ENCODE measurements at regions not wholly inside any gene's neighbourhood (a gene's known extent, or its start where the extent isn't known, plus 50 kb on each side); places are given as distances from the start of the nearest gene placed in this dataset.

GRCh38 chr4:38461342-38461741, 202.7 kb upstream of the KLF3 start:
- no peaks in the 10 kb centered on the region for H3K36me3 ChIP-seq (ENCODE audit: control insufficient read depth, insufficient read depth, low read length)
- 80% methylated on average over 1 of the region's 7 CpGs for WGBS (ENCODE audit: insufficient coverage, low lambda C conversion rate)
- H3K9me3 ChIP-seq (ENCODE audit: control insufficient read depth, low read depth, low read length) = no peaks in the 10 kb centered on the region
- no peaks in the 10 kb centered on the region for H3K27me3 ChIP-seq (ENCODE audit: control insufficient read depth, insufficient read depth, low read length)
- H3K27ac ChIP-seq (ENCODE audit: low read length) = no peak overlapping the region
- peaks cover 1% of the 10 kb centered on the region for H3K4me1 ChIP-seq (ENCODE audit: control insufficient read depth, insufficient read depth, low read length)
- DNase-seq = no peak
- no peak overlapping the region for H3K4me3 ChIP-seq (ENCODE audit: low read length)

DNA sequence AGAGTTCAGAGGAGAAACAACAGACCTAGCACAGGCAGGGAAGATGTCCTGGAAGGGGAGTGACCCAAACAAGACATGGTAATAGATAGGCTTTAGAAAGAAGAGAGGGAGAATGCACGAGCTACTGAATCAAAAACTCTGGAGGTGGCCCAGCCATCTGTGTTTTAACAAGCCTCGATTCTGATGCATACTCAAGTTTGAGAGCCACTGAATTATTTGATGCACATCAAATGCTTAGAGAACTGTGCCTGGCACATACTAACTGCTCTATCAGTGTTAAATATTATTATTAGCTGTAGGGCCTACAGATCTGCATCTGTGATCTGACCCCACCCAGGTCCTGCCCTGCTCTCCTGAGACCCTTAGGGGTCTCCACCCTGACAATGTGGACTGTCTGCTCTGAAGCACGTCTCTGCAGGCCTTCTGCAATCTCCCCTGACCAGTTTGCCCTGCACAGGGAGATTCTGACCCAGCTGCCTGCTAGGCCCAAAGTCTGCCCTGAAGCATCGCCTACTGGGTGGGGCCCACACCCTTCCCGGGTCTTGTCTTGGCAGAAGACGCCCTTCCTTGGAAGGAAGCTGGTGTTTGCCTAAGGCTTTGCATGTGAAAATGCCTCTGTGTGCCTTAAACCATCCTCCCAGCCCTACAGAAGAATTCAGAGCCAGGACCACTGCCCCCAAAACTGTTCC, 201.5 kb upstream of the KLF3 start:
- Histone ChIP-seq H3K27me3 (ENCODE audit: control insufficient read depth, insufficient read depth, low read length) (no peaks in the 10 kb centered on the region), H3K4me1 (ENCODE audit: control insufficient read depth, insufficient read depth, low read length) (no peaks in the 10 kb centered on the region), H3K4me3 (ENCODE audit: low read length) (no peak overlapping the region), H3K9me3 (ENCODE audit: control insufficient read depth, low read depth, low read length) (no peaks in the 10 kb centered on the region), H3K36me3 (ENCODE audit: control insufficient read depth, insufficient read depth, low read length) (no peaks in the 10 kb centered on the region), H3K27ac (ENCODE audit: low read length) (no peak overlapping the region)
- 83% methylated on average over 1 of the region's 6 CpGs for WGBS (ENCODE audit: insufficient coverage, low lambda C conversion rate)
- peak in 1 of 2 donors; percentile 58 for DNase-seq

DNA sequence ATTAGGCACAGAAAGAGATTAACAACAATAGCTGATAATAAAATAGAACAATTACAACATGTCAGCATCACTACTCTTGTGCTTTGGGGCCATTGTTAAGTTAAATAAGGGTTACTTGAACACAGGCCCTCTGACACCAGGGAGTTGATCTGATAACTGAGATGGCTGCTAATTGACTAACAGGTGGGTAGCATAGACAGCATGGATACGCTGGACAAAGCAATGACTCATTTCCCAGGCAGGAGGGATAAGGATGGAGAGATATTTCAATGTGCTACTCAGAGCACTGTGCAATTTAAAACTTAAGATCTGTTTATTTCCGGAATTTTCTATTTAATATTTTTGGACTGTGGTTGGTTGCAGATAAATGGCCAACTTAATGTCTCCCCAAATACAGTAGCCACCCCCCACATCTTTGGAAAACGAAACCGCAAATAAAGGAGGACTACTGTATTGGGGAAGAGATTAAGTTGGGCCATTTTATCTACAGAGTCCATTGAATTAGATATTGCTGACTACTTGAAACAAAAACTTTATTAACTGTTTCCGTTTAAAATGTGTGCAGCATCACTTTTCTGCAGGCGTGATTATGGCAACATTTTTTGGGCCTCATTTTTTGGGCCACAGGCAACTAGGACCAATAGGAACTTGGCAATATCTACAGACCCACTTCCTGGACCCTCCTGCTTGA, 200.6 kb upstream of the KLF3 start:
- Histone ChIP-seq H3K27me3 (ENCODE audit: control insufficient read depth, insufficient read depth, low read length) (no peaks in the 10 kb centered on the region), H3K4me3 (ENCODE audit: low read length) (no peak overlapping the region), H3K4me1 (ENCODE audit: control insufficient read depth, insufficient read depth, low read length) (no peaks in the 10 kb centered on the region), H3K27ac (ENCODE audit: low read length) (no peak overlapping the region), H3K36me3 (ENCODE audit: control insufficient read depth, insufficient read depth, low read length) (no peaks in the 10 kb centered on the region), H3K9me3 (ENCODE audit: control insufficient read depth, low read depth, low read length) (no peaks in the 10 kb centered on the region)
- DNase-seq = no peak
- 80% methylated on average over 1 of the region's 6 CpGs for WGBS (ENCODE audit: insufficient coverage, low lambda C conversion rate)

- no peaks in the 10 kb centered on the region for H3K27me3 ChIP-seq (ENCODE audit: control insufficient read depth, insufficient read depth, low read length)
- WGBS (ENCODE audit: insufficient coverage, low lambda C conversion rate) = no CpG with 5 or more reads among the region's 4 CpGs
- no peak for DNase-seq
- peaks cover 3% of the 10 kb centered on the region for H3K4me1 ChIP-seq (ENCODE audit: control insufficient read depth, insufficient read depth, low read length)
- no peak overlapping the region for H3K4me3 ChIP-seq (ENCODE audit: low read length)
- H3K27ac ChIP-seq (ENCODE audit: low read length) = no peak overlapping the region
- no peaks in the 10 kb centered on the region for H3K36me3 ChIP-seq (ENCODE audit: control insufficient read depth, insufficient read depth, low read length)
- H3K9me3 ChIP-seq (ENCODE audit: control insufficient read depth, low read depth, low read length) = no peaks in the 10 kb centered on the region
Observed at GRCh38 chr4:38464328-38464727, 199.7 kb upstream of the KLF3 start.

GRCh38 chr4:38466401-38466800, 197.6 kb upstream of the KLF3 start:
- DNase-seq = no peak
- peaks cover 6% of the 10 kb centered on the region for H3K4me1 ChIP-seq (ENCODE audit: control insufficient read depth, insufficient read depth, low read length)
- no peaks in the 10 kb centered on the region for H3K9me3 ChIP-seq (ENCODE audit: control insufficient read depth, low read depth, low read length)
- whole genome bisulfite sequencing (ENCODE audit: insufficient coverage, low lambda C conversion rate) = no CpG with 5 or more reads among the region's 1 CpG
- H3K4me3 ChIP-seq (ENCODE audit: low read length) = no peak overlapping the region
- H3K36me3 ChIP-seq (ENCODE audit: control insufficient read depth, insufficient read depth, low read length) = no peaks in the 10 kb centered on the region
- H3K27me3 ChIP-seq (ENCODE audit: control insufficient read depth, insufficient read depth, low read length) = no peaks in the 10 kb centered on the region
- H3K27ac ChIP-seq (ENCODE audit: low read length) = no peak overlapping the region

DNA sequence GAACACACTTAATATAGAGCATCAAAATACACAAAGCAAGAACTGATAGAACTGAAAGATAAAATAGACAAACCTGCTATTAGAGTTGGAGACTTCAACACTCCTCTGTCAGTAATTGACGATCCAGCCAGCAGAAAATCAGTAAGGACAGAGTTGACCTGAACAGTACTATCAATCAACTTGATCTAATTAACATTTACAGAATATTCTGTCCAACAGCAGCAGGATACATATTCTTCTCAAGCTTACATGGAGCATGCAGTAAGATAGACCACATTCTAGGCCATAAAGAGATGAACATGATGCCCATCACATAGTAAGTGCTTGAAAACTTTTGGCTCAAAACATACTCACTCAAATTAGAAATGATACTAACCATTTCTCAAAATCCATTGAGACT, 196.7 kb upstream of the KLF3 start:
- Histone ChIP-seq H3K9me3 (ENCODE audit: control insufficient read depth, low read depth, low read length) (no peaks in the 10 kb centered on the region), H3K27me3 (ENCODE audit: control insufficient read depth, insufficient read depth, low read length) (no peaks in the 10 kb centered on the region), H3K36me3 (ENCODE audit: control insufficient read depth, insufficient read depth, low read length) (no peaks in the 10 kb centered on the region), H3K4me1 (ENCODE audit: control insufficient read depth, insufficient read depth, low read length) (peaks cover 6% of the 10 kb centered on the region), H3K4me3 (ENCODE audit: low read length) (no peak overlapping the region), H3K27ac (ENCODE audit: low read length) (no peak overlapping the region)
- no peak for DNase-seq
- WGBS (ENCODE audit: insufficient coverage, low lambda C conversion rate) = no CpG with 5 or more reads among the region's 1 CpG

GRCh38 chr4:38468339-38468866, 195.6 kb upstream of the KLF3 start:
- H3K27ac ChIP-seq (ENCODE audit: low read length) = no peak overlapping the region
- DNase-seq = no peak
- H3K27me3 ChIP-seq (ENCODE audit: control insufficient read depth, insufficient read depth, low read length) = no peaks in the 10 kb centered on the region
- peaks cover 6% of the 10 kb centered on the region for H3K4me1 ChIP-seq (ENCODE audit: control insufficient read depth, insufficient read depth, low read length)
- no peak overlapping the region for H3K4me3 ChIP-seq (ENCODE audit: low read length)
- WGBS (ENCODE audit: insufficient coverage, low lambda C conversion rate) = no CpG with 5 or more reads among the region's 3 CpGs
- H3K9me3 ChIP-seq (ENCODE audit: control insufficient read depth, low read depth, low read length) = no peaks in the 10 kb centered on the region
- no peaks in the 10 kb centered on the region for H3K36me3 ChIP-seq (ENCODE audit: control insufficient read depth, insufficient read depth, low read length)

- H3K27me3 ChIP-seq (ENCODE audit: control insufficient read depth, insufficient read depth, low read length) = no peaks in the 10 kb centered on the region
- no CpG with 5 or more reads among the region's 3 CpGs for WGBS (ENCODE audit: insufficient coverage, low lambda C conversion rate)
- no peak overlapping the region for H3K4me3 ChIP-seq (ENCODE audit: low read length)
- DNase-seq = peak in 1 of 2 donors; percentile 34
- H3K27ac ChIP-seq (ENCODE audit: low read length) = peak overlapping the region; percentile 27
- peaks cover 6% of the 10 kb centered on the region for H3K4me1 ChIP-seq (ENCODE audit: control insufficient read depth, insufficient read depth, low read length)
- H3K9me3 ChIP-seq (ENCODE audit: control insufficient read depth, low read depth, low read length) = no peaks in the 10 kb centered on the region
- H3K36me3 ChIP-seq (ENCODE audit: control insufficient read depth, insufficient read depth, low read length) = no peaks in the 10 kb centered on the region
Observed at GRCh38 chr4:38469410-38469809, 194.6 kb upstream of the KLF3 start.

- WGBS (ENCODE audit: insufficient coverage, low lambda C conversion rate) = no CpG with 5 or more reads among the region's 2 CpGs
Observed at GRCh38 chr4:38470735-38471262, 193.2 kb upstream of the KLF3 start.

GRCh38 chr4:38482696-38483095, 181.3 kb upstream of the KLF3 start:
- no peak for DNase-seq
- Histone ChIP-seq H3K9me3 (ENCODE audit: control insufficient read depth, low read depth, low read length) (no peaks in the 10 kb centered on the region), H3K27ac (ENCODE audit: low read length) (no peak overlapping the region), H3K4me3 (ENCODE audit: low read length) (no peak overlapping the region), H3K36me3 (ENCODE audit: control insufficient read depth, insufficient read depth, low read length) (no peaks in the 10 kb centered on the region), H3K27me3 (ENCODE audit: control insufficient read depth, insufficient read depth, low read length) (no peaks in the 10 kb centered on the region), H3K4me1 (ENCODE audit: control insufficient read depth, insufficient read depth, low read length) (no peaks in the 10 kb centered on the region)
- no CpG with 5 or more reads among the region's 1 CpG for WGBS (ENCODE audit: insufficient coverage, low lambda C conversion rate)

More at GRCh38 chr4:38470735-38471262, 193.2 kb upstream of the KLF3 start:
- Histone ChIP-seq H3K4me1 (ENCODE audit: control insufficient read depth, insufficient read depth, low read length) (peaks cover 6% of the 10 kb centered on the region), H3K27ac (ENCODE audit: low read length) (no peak overlapping the region), H3K4me3 (ENCODE audit: low read length) (no peak overlapping the region), H3K27me3 (ENCODE audit: control insufficient read depth, insufficient read depth, low read length) (no peaks in the 10 kb centered on the region), H3K9me3 (ENCODE audit: control insufficient read depth, low read depth, low read length) (no peaks in the 10 kb centered on the region), H3K36me3 (ENCODE audit: control insufficient read depth, insufficient read depth, low read length) (no peaks in the 10 kb centered on the region)
- DNase-seq = no peak
